Panc1 (cell line): ENCODE measurements at regions not wholly inside any gene's neighbourhood (a gene's known extent, or its start where the extent isn't known, plus 50 kb on each side); places are given as distances from the start of the nearest gene placed in this dataset.

ENCODE experiments used
- SIN3A ChIP-seq: IDR thresholded peaks from 2 replicates; pipeline ENCODE4 v1.6.1; 2012; ENCODE audit warnings: low read depth, mild to moderate bottlenecking, low read length, moderate library complexity, borderline replicate concordance; ENCODE audit not compliant: insufficient read depth
- TF ChIP-seq, protein P1 (sequence below): fragments of 450-650 bp; IDR thresholded peaks from 2 replicates; pipeline ENCODE4 v1.5.1; 2017; ENCODE audit warnings: mild to moderate bottlenecking
- TF ChIP-seq, protein P2 (sequence below), 2 experiments: IDR thresholded peaks; 2 replicates each; pipeline ENCODE4 v1.6.1; 2011 to 2012; ENCODE audit warnings: low read depth in 2 of 2, control low read depth in 1 of 2, low read length in 1 of 2, mild to moderate bottlenecking in 1 of 2, moderate library complexity in 1 of 2; ENCODE audit not compliant: insufficient read depth in 1 of 2

DNA sequence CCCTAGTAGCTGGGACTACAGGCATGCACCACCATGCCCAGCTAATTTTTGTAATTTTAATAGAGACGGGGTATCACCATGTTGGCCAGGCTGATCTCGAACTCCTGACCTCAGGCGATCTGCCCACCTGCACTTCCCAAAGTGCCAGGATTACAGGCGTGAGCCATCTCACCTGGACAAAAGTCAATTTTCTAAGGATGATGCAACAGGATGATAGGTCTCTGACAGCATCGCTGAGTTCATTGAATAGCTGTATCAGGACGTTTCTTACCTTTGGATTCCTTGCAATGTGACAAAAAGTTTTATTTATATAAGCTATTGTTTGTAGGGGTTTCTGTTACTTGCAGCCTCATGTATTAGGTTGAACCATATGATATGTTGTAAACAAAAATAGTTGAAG, 55.5 kb upstream of the PCED1B start:
- no peak for TF ChIP-seq SIN3A
- TF ChIP-seq, protein P1, sequence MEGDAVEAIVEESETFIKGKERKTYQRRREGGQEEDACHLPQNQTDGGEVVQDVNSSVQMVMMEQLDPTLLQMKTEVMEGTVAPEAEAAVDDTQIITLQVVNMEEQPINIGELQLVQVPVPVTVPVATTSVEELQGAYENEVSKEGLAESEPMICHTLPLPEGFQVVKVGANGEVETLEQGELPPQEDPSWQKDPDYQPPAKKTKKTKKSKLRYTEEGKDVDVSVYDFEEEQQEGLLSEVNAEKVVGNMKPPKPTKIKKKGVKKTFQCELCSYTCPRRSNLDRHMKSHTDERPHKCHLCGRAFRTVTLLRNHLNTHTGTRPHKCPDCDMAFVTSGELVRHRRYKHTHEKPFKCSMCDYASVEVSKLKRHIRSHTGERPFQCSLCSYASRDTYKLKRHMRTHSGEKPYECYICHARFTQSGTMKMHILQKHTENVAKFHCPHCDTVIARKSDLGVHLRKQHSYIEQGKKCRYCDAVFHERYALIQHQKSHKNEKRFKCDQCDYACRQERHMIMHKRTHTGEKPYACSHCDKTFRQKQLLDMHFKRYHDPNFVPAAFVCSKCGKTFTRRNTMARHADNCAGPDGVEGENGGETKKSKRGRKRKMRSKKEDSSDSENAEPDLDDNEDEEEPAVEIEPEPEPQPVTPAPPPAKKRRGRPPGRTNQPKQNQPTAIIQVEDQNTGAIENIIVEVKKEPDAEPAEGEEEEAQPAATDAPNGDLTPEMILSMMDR = no peak
- TF ChIP-seq, protein P2, sequence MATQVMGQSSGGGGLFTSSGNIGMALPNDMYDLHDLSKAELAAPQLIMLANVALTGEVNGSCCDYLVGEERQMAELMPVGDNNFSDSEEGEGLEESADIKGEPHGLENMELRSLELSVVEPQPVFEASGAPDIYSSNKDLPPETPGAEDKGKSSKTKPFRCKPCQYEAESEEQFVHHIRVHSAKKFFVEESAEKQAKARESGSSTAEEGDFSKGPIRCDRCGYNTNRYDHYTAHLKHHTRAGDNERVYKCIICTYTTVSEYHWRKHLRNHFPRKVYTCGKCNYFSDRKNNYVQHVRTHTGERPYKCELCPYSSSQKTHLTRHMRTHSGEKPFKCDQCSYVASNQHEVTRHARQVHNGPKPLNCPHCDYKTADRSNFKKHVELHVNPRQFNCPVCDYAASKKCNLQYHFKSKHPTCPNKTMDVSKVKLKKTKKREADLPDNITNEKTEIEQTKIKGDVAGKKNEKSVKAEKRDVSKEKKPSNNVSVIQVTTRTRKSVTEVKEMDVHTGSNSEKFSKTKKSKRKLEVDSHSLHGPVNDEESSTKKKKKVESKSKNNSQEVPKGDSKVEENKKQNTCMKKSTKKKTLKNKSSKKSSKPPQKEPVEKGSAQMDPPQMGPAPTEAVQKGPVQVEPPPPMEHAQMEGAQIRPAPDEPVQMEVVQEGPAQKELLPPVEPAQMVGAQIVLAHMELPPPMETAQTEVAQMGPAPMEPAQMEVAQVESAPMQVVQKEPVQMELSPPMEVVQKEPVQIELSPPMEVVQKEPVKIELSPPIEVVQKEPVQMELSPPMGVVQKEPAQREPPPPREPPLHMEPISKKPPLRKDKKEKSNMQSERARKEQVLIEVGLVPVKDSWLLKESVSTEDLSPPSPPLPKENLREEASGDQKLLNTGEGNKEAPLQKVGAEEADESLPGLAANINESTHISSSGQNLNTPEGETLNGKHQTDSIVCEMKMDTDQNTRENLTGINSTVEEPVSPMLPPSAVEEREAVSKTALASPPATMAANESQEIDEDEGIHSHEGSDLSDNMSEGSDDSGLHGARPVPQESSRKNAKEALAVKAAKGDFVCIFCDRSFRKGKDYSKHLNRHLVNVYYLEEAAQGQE (IDR thresholded peaks at IDR 0.05; ENCODE audit: insufficient read depth in 1 of 2, low read depth in 2 of 2, low read length in 1 of 2) = no peak
